Nucleus accumbens (tissue), 56 donors: ENCODE measurements at regions not wholly inside any gene's neighbourhood (a gene's known extent, or its start where the extent isn't known, plus 50 kb on each side); places are given as distances from the start of the nearest gene placed in this dataset.

Experiments used
- DNase-seq, 56 donors: peaks; one replicate each; lab custom pipeline; 2025; lab: John Stamatoyannopoulos, UW

GRCh38 chr15:37550360-37551024, 383.9 kb upstream of the TMCO5A start:
- DNase-seq, result no peak

- DNase-seq, result no peak
These were observed 362.0 kb upstream of the TMCO5A start for GRCh38 chr15:37572401-37572800.

- no peak for DNase-seq
These were observed 359.5 kb upstream of the TMCO5A start for GRCh38 chr15:37574985-37575384.

- no peak for DNase-seq
These were observed 357.5 kb upstream of the TMCO5A start for GRCh38 chr15:37576952-37577351.

- DNase-seq, result no peak
These were observed 352.4 kb upstream of the TMCO5A start for GRCh38 chr15:37581866-37582532.

GRCh38 chr15:37582852-37583251, 351.6 kb upstream of the TMCO5A start:
- no peak for DNase-seq

- no peak for DNase-seq
These were observed 348.3 kb upstream of the TMCO5A start for GRCh38 chr15:37586011-37586583.

GRCh38 chr15:37586976-37587375, 347.5 kb upstream of the TMCO5A start:
- no peak for DNase-seq

- peak in 1 of 56 donors; percentile 9 for DNase-seq
These were observed 340.0 kb upstream of the TMCO5A start for GRCh38 chr15:37594417-37594816.

- no peak for DNase-seq
These were observed 338.9 kb upstream of the TMCO5A start for GRCh38 chr15:37595426-37595970.

GRCh38 chr15:37599156-37599555, 335.3 kb upstream of the TMCO5A start:
- DNase-seq, result no peak

- DNase-seq, result no peak
These were observed 318.2 kb upstream of the TMCO5A start for GRCh38 chr15:37616215-37616614.

GRCh38 chr15:37618353-37618752, 316.1 kb upstream of the TMCO5A start:
- no peak for DNase-seq

- DNase-seq, result no peak
These were observed 314.9 kb upstream of the TMCO5A start for GRCh38 chr15:37619358-37620042.

GRCh38 chr15:37625576-37625975, 308.9 kb upstream of the TMCO5A start:
- DNase-seq, result no peak

GRCh38 chr15:37628507-37628906, 305.9 kb upstream of the TMCO5A start:
- no peak for DNase-seq

GRCh38 chr15:37636736-37637135, 297.7 kb upstream of the TMCO5A start:
- DNase-seq, result no peak

GRCh38 chr15:37638116-37638515, 296.3 kb upstream of the TMCO5A start:
- DNase-seq, result no peak

GRCh38 chr15:37638691-37639090, 295.7 kb upstream of the TMCO5A start:
- no peak for DNase-seq

- DNase-seq, result no peak
These were observed 281.6 kb upstream of the TMCO5A start for GRCh38 chr15:37652646-37653417.
